ENCODE measurements at regions not wholly inside any gene's neighbourhood (a gene's known extent, or its start where the extent isn't known, plus 50 kb on each side); places are given as distances from the start of the nearest gene placed in this dataset.

- TF ChIP-seq EZH2phosphoT487 (IDR thresholded peaks at IDR 0.05; ENCODE audit: insufficient read depth, low read depth): no peak
- no peak for TF ChIP-seq EZH2 (IDR thresholded peaks at IDR 0.05; ENCODE audit: insufficient read depth, poor library complexity, severe bottlenecking)
These were observed 90.3 kb downstream of the BLID start for GRCh38 chr11:122025757-122026156.

Data from GM23248 (cell line).